ENCODE measurements at regions not wholly inside any gene's neighbourhood (a gene's known extent, or its start where the extent isn't known, plus 50 kb on each side); places are given as distances from the start of the nearest gene placed in this dataset.

- no peak overlapping the region for H3K9ac ChIP-seq (ENCODE audit: low read depth, low read length)
- H2BK20ac ChIP-seq (ENCODE audit: low read depth, low read length) = no peak overlapping the region
- ChIA-PET POLR2A (ENCODE audit: unreplicated experiment) (no interaction called here), CTCF (interaction anchor here (1.2 kb wide), 1 partner anchor 121 kb away, joined by 4 read pairs; no protein-coding TSS in a partner anchor)
- H3K36me3 ChIP-seq (ENCODE audit: control insufficient read depth, insufficient read depth, low read length) = no peaks in the 10 kb centered on the region
- no peak overlapping the region for H2AK5ac ChIP-seq (ENCODE audit: low read depth, low read length)
- H2BK120ac ChIP-seq (ENCODE audit: low read depth, low read length) = no peak overlapping the region
- H4K91ac ChIP-seq (ENCODE audit: insufficient read depth, low read depth, low read length) = no peak overlapping the region
- H3K9me3 ChIP-seq (ENCODE audit: control insufficient read depth, insufficient read depth, low read length) = no peaks in the 10 kb centered on the region
- TF ChIP-seq USF2 (IDR thresholded peaks at IDR 0.05; ENCODE audit: low read depth, low read length) (no peak), POLR2A (IDR thresholded peaks at IDR 0.05; ENCODE audit: low read depth, low read length) (no peak), CHD1 (IDR thresholded peaks at IDR 0.05; ENCODE audit: low read depth, low read length) (no peak), RFX5 (IDR thresholded peaks at IDR 0.05; ENCODE audit: low read depth, low read length) (no peak), CTCF (conservative IDR thresholded peaks at IDR 0.05; ENCODE audit: low read depth, low read length) (no peak), FOS (IDR thresholded peaks at IDR 0.05; ENCODE audit: low read depth, low read length) (no peak), RAD21 (IDR thresholded peaks at IDR 0.05; ENCODE audit: low read length) (no peak), ELK1 (IDR thresholded peaks at IDR 0.05; ENCODE audit: borderline replicate concordance, low read depth, low read length) (no peak), RCOR1 (IDR thresholded peaks at IDR 0.05; ENCODE audit: insufficient replicate concordance, low read length) (no peak), CEBPB (IDR thresholded peaks at IDR 0.05; ENCODE audit: low read depth, low read length) (no peak), MAZ (IDR thresholded peaks at IDR 0.05; ENCODE audit: borderline replicate concordance, low read depth, low read length) (no peak), NFE2L2 (IDR thresholded peaks at IDR 0.05; ENCODE audit: low read depth, low read length) (no peak), BHLHE40 (IDR thresholded peaks at IDR 0.05; ENCODE audit: low read depth, low read length) (no peak), SMC3 (IDR thresholded peaks at IDR 0.05; ENCODE audit: low read depth, low read length) (no peak)
- no peaks in the 10 kb centered on the region for H3K9me1 ChIP-seq (ENCODE audit: insufficient read depth, low read length)
- no peak for DNase-seq
- H2AFZ ChIP-seq (replicated peaks; ENCODE audit: low read length, poor library complexity) = no peak overlapping the region
- no peaks in the 10 kb centered on the region for H3K27me3 ChIP-seq (ENCODE audit: control insufficient read depth, insufficient read depth, low read length)
- dilution Hi-C loops (cut with HindIII; ENCODE audit: low sequenced_read_pairs, unreplicated experiment) = no loop called here
- intact Hi-C loops (cut with micrococcal nuclease) = no loop called here
- no peak overlapping the region for H3K4me2 ChIP-seq (ENCODE audit: low read depth, low read length)
- H2AK9ac ChIP-seq (replicated peaks; ENCODE audit: low read depth, low read length, poor library complexity) = no peak overlapping the region
- no peak overlapping the region for H3K4ac ChIP-seq (ENCODE audit: low read depth, low read length)
- no peak overlapping the region for H2BK15ac ChIP-seq (ENCODE audit: low read depth, low read length)
- no peak overlapping the region for H3K4me3 ChIP-seq (ENCODE audit: insufficient read depth, low read depth, low read length)
- no TSS peak for BruUV-seq (replicated peaks)
- H3K79me1 ChIP-seq (ENCODE audit: low read depth in 1 of 2, low read length in 2 of 2) = no peaks in the 10 kb centered on the region
- no peak overlapping the region for H3K18ac ChIP-seq (ENCODE audit: low read depth, low read length)
- no peak overlapping the region for H3K14ac ChIP-seq (replicated peaks; ENCODE audit: low read depth, low read length)
- H2BK5ac ChIP-seq (ENCODE audit: low read depth, low read length, poor library complexity, severe bottlenecking) = no peak overlapping the region
- no peak overlapping the region for H4K8ac ChIP-seq (ENCODE audit: low read depth in 2 of 2, low read length in 2 of 2)
- H4K5ac ChIP-seq (ENCODE audit: low read depth, low read length) = no peak overlapping the region
- H3K4me1 ChIP-seq (ENCODE audit: control insufficient read depth, insufficient read depth, low read length) = no peaks in the 10 kb centered on the region; the same call in 1 of the 2 replicates
- no CpG with 5 or more reads among the region's 1 CpG for WGBS, 2 experiments (ENCODE audit: extremely low coverage in 2 of 2, insufficient read length in 1 of 2)
- H4K20me1 ChIP-seq (ENCODE audit: insufficient read depth, low read length) = no peaks in the 10 kb centered on the region
- H3K27ac ChIP-seq (ENCODE audit: insufficient read depth, low read length) = no peak overlapping the region
- H3K23ac ChIP-seq (ENCODE audit: low read depth, low read length) = no peak overlapping the region
- no peak for ATAC-seq (ENCODE audit: low read depth)
- in situ Hi-C loops (cut with MboI; ENCODE audit: low sequenced_read_pairs) = no loop called here
- H3K56ac ChIP-seq (ENCODE audit: extremely low read depth, insufficient read depth, low read length) = no peak overlapping the region
Observed at GRCh38 chr3:112751061-112751460, 95.6 kb downstream of the CD200R1L start.

Data from IMR-90 (cell line).